HEK293 (cell line): ENCODE measurements at regions not wholly inside any gene's neighbourhood (a gene's known extent, or its start where the extent isn't known, plus 50 kb on each side); places are given as distances from the start of the nearest gene placed in this dataset.

ENCODE experiments used
- CTCF ChIA-PET: fragments of 350-600 bp; formaldehyde crosslinking; extraction: SDS; loops from one replicate; lab custom pipeline; 2021; ENCODE audit warnings: antibody characterized with exemption; lab: Yijun Ruan, JAX
- POLR2A ChIA-PET: fragments of 300-600 bp; formaldehyde crosslinking; extraction: SDS; loops from one replicate; lab custom pipeline; 2020; ENCODE audit warnings: antibody characterized with exemption, inconsistent platforms; lab: Yijun Ruan, JAX
- H3K27ac ChIP-seq: fragments of 200-500 bp; sonication (Bioruptor generic); 2 replicates; pipeline ENCODE4 v1.5.1; 2014; ENCODE audit warnings: low read depth, low read length, control low read depth, inconsistent platforms; ENCODE audit errors: extremely low read depth
- H3K36me3 ChIP-seq, 2 experiments: fragments of 200-500 bp in 1 of 2; sonication (Bioruptor generic) in 1 of 2; 1 replicate in 1 of 2; 2 replicates in 1 of 2; pipeline ENCODE4 v1.5.1; 2014 to 2017; ENCODE audit warnings: inconsistent platforms in 2 of 2, low read length in 2 of 2; ENCODE audit not compliant: control insufficient read depth in 2 of 2, insufficient read depth in 1 of 2
- H3K4me1 ChIP-seq: fragments of 200-500 bp; sonication (Bioruptor generic); 2 replicates; pipeline ENCODE4 v1.5.1; 2014; ENCODE audit warnings: mild to moderate bottlenecking, low read length, inconsistent platforms; ENCODE audit not compliant: control insufficient read depth, insufficient read depth
- H3K4me3 ChIP-seq: 2 replicates; pipeline ENCODE4 v1.5.1; 2011; ENCODE audit warnings: low read depth, mild to moderate bottlenecking, control low read depth, low read length, moderate library complexity
- H3K9me3 ChIP-seq: fragments of 200-500 bp; sonication (Bioruptor generic); 2 replicates; pipeline ENCODE4 v1.5.1; 2014; ENCODE audit warnings: low read depth, low read length, inconsistent platforms; ENCODE audit not compliant: control insufficient read depth, insufficient read depth
- FEZF1 ChIP-seq: fragments of 450-650 bp; formaldehyde crosslinking; IDR thresholded peaks from 2 replicates; pipeline ENCODE4 v1.5.1; 2016; ENCODE audit warnings: missing biosample characterization, missing genetic modification characterization
- KLF8 ChIP-seq: fragments of 450-650 bp; formaldehyde crosslinking; IDR thresholded peaks from 2 replicates; pipeline ENCODE4 v1.5.1; 2016; ENCODE audit warnings: missing biosample characterization, missing genetic modification characterization
- OSR2 ChIP-seq: fragments of 450-650 bp; formaldehyde crosslinking; IDR thresholded peaks from 2 replicates; pipeline ENCODE4 v1.5.1; 2016; ENCODE audit warnings: missing biosample characterization, missing genetic modification characterization
- ZFHX2 ChIP-seq: fragments of 450-650 bp; formaldehyde crosslinking; conservative IDR thresholded peaks from 2 replicates; pipeline ENCODE4 v1.5.1; 2016; ENCODE audit warnings: missing biosample characterization, missing genetic modification characterization
- ZNF138 ChIP-seq: fragments of 450-650 bp; formaldehyde crosslinking; IDR thresholded peaks from 2 replicates; pipeline ENCODE4 v1.5.1; 2016; ENCODE audit warnings: missing biosample characterization, missing genetic modification characterization, borderline replicate concordance
- ZNF157 ChIP-seq: fragments of 450-650 bp; formaldehyde crosslinking; IDR thresholded peaks from 2 replicates; pipeline ENCODE4 v1.5.1; 2016; ENCODE audit warnings: missing biosample characterization, missing genetic modification characterization
- ZNF23 ChIP-seq: fragments of 450-650 bp; formaldehyde crosslinking; IDR thresholded peaks from 2 replicates; pipeline ENCODE4 v1.5.1; 2016; ENCODE audit warnings: missing biosample characterization, missing genetic modification characterization, borderline replicate concordance
- ZNF341 ChIP-seq: fragments of 450-650 bp; formaldehyde crosslinking; IDR thresholded peaks from 2 replicates; pipeline ENCODE4; 2016; ENCODE audit warnings: low read depth, missing biosample characterization, missing genetic modification characterization
- ZNF404 ChIP-seq: fragments of 450-650 bp; formaldehyde crosslinking; IDR thresholded peaks from 2 replicates; pipeline ENCODE4 v1.5.1; 2017; ENCODE audit warnings: missing biosample characterization, missing genetic modification characterization
- ZNF518A ChIP-seq: fragments of 450-650 bp; formaldehyde crosslinking; conservative IDR thresholded peaks from 2 replicates; pipeline ENCODE4 v1.5.1; 2016; ENCODE audit warnings: low read depth, missing biosample characterization, missing genetic modification characterization
- ZNF658 ChIP-seq: fragments of 450-650 bp; formaldehyde crosslinking; IDR thresholded peaks from 2 replicates; pipeline ENCODE4; 2016; ENCODE audit warnings: missing biosample characterization, missing genetic modification characterization
- ZSCAN30 ChIP-seq: fragments of 450-650 bp; IDR thresholded peaks from 2 replicates; pipeline ENCODE4 v1.5.1; 2018; ENCODE audit warnings: missing biosample characterization, mild to moderate bottlenecking, missing genetic modification characterization, moderate library complexity
- TF ChIP-seq, protein P1 (sequence below): fragments of 450-650 bp; formaldehyde crosslinking; IDR thresholded peaks from 2 replicates; pipeline ENCODE4 v1.5.1; 2016; ENCODE audit warnings: missing biosample characterization, missing genetic modification characterization
- TF ChIP-seq, protein P2 (sequence below): fragments of 450-650 bp; formaldehyde crosslinking; IDR thresholded peaks from 2 replicates; pipeline ENCODE4 v1.5.1; 2017; ENCODE audit warnings: missing biosample characterization, missing genetic modification characterization

DNA sequence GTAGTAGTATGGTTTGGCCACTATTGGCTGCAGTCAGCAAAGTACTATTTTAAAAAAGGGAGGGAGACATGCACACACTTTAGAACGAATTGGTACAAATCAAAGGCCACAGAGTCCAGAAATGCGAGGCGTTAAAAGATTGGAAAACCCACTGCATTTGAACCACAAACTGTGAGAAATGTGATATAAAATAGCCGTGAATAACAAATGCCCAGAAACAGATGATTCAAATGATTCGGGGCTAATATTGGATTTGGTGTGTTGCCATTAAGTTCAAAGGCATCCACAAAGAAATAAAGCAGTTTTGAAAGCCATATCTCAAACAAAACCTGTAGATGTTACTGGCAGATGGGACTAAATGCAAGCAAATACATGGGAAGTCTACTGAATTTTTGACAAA is 140.9 kb upstream of the HMHB1 start:
- Histone ChIP-seq H3K36me3 (no peaks in the 10 kb centered on the region), H3K4me1 (no peaks in the 10 kb centered on the region), H3K4me3 (no peak overlapping the region)
- CTCF ChIA-PET: no interaction called here
- TF ChIP-seq ZNF138 (tag by site-specific recombination): no peak
- TF ChIP-seq ZSCAN30 (tag by site-specific recombination): no peak
- no peak for TF ChIP-seq ZNF23 (tag by site-specific recombination)
- no peak for TF ChIP-seq ZNF341 (tag by site-specific recombination)
- TF ChIP-seq ZNF157: no peak
- TF ChIP-seq, protein P1, sequence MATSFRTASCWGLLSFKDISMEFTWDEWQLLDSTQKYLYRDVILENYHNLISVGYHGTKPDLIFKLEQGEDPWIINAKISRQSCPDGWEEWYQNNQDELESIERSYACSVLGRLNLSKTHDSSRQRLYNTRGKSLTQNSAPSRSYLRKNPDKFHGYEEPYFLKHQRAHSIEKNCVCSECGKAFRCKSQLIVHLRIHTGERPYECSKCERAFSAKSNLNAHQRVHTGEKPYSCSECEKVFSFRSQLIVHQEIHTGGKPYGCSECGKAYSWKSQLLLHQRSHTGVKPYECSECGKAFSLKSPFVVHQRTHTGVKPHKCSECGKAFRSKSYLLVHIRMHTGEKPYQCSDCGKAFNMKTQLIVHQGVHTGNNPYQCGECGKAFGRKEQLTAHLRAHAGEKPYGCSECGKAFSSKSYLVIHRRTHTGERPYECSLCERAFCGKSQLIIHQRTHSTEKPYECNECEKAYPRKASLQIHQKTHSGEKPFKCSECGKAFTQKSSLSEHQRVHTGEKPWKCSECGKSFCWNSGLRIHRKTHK: no peak
- TF ChIP-seq OSR2 (tag by site-specific recombination): no peak
- no peak for TF ChIP-seq FEZF1 (tag by site-specific recombination)
- TF ChIP-seq, all 188 proteins: peak for 0
- Histone ChIP-seq H3K9me3 (no peaks in the 10 kb centered on the region), H3K27ac (no peak overlapping the region)
- POLR2A ChIA-PET: no interaction called here

GRCh38 chr5:143665866-143666265 is 146.1 kb upstream of the HMHB1 start:
- CTCF ChIA-PET: interaction anchor here (1.2 kb wide), 1 partner anchor 13 kb away, joined by 3 read pairs; no protein-coding TSS in a partner anchor
- no peak overlapping the region for H3K27ac ChIP-seq
- POLR2A ChIA-PET: no interaction called here

More at GRCh38 chr5:143665866-143666265, 146.1 kb upstream of the HMHB1 start:
- no peak for TF ChIP-seq ZNF518A
- no peak for TF ChIP-seq ZFHX2 (tag by site-specific recombination)
- no peak for TF ChIP-seq ZNF404 (tag by site-specific recombination)
- TF ChIP-seq, protein P1: no peak
- no peak for TF ChIP-seq KLF8
- TF ChIP-seq, protein P2, sequence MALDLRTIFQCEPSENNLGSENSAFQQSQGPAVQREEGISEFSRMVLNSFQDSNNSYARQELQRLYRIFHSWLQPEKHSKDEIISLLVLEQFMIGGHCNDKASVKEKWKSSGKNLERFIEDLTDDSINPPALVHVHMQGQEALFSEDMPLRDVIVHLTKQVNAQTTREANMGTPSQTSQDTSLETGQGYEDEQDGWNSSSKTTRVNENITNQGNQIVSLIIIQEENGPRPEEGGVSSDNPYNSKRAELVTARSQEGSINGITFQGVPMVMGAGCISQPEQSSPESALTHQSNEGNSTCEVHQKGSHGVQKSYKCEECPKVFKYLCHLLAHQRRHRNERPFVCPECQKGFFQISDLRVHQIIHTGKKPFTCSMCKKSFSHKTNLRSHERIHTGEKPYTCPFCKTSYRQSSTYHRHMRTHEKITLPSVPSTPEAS (tag by site-specific recombination): no peak
- TF ChIP-seq ZNF658: no peak
- Histone ChIP-seq H3K36me3 (no peaks in the 10 kb centered on the region), H3K9me3 (no peaks in the 10 kb centered on the region), H3K4me3 (no peak overlapping the region), H3K4me1 (no peaks in the 10 kb centered on the region)
